GM12878 (cell line): ENCODE measurements at regions not wholly inside any gene's neighbourhood (a gene's known extent, or its start where the extent isn't known, plus 50 kb on each side); places are given as distances from the start of the nearest gene placed in this dataset.

Source experiments
- ATAC-seq: fragments of 200-7000 bp; cut with Tn5 transposase; 3 replicates; pipeline ENCODE4 v1.9.1; 2020; ENCODE audit warnings: mild to moderate bottlenecking, moderate library complexity
- BruUV-seq: library from RNA; stranded (reverse); fragments of 400-500 nt; replicated peaks from 2 replicates; lab custom pipeline; 2021; lab: Mats Ljungman, UMichigan
- CTCF ChIA-PET: fragments of 300-600 bp; sonication (Branson Sonifier 250); formaldehyde crosslinking; extraction: SDS; loops from one replicate; lab custom pipeline; 2021; ENCODE audit warnings: inconsistent platforms; lab: Yijun Ruan, JAX
- POLR2A ChIA-PET: fragments of 350-600 bp; formaldehyde crosslinking; extraction: SDS; loops from one replicate; lab custom pipeline; 2021; ENCODE audit warnings: inconsistent platforms; lab: Charles Lee
- RAD21 ChIA-PET: fragments of 300-600 bp; sonication (Branson Sonifier 250); formaldehyde crosslinking; loops from one replicate; lab custom pipeline; 2023; ENCODE audit warnings: antibody characterized with exemption; ENCODE audit not compliant: unreplicated experiment; lab: Charles Lee
- SMC1A ChIA-PET: fragments of 300-600 bp; sonication (Branson Sonifier 250); formaldehyde crosslinking; loops from one replicate; lab custom pipeline; 2023; ENCODE audit not compliant: unreplicated experiment, uncharacterized antibody; lab: Charles Lee
- DNase-seq: peaks from one replicate; pipeline ENCODE4 v3.0.0-alpha.2; 2011; ENCODE audit warnings: low read depth, low spot score
- FAIRE-seq: peaks from 3 replicates; lab custom pipeline; 2011; peaks lifted over from hg19 to GRCh38; lab: Jason Lieb, UNC
- H2AFZ ChIP-seq: 2 replicates; pipeline ENCODE4 v1.6.0; 2011; ENCODE audit warnings: low read depth, low read length, control low read depth; ENCODE audit not compliant: control insufficient read depth
- H3K27ac ChIP-seq: 2 replicates; pipeline ENCODE4 v1.5.1; 2011; ENCODE audit warnings: control low read depth; ENCODE audit not compliant: control insufficient read depth, insufficient read depth
- H3K27me3 ChIP-seq, 2 experiments: replicated peaks in 1 of 2; 2 replicates each; pipeline versions ENCODE4 v1.6.0 to v1.6.1; 2011; ENCODE audit warnings: low read length in 1 of 2; ENCODE audit not compliant: control insufficient read depth in 2 of 2, insufficient read depth in 2 of 2
- H3K36me3 ChIP-seq, 2 experiments: 2 replicates each; pipeline ENCODE4 v1.5.1; 2011; ENCODE audit warnings: low read length in 1 of 2; ENCODE audit not compliant: control insufficient read depth in 2 of 2, insufficient read depth in 2 of 2
- H3K4me1 ChIP-seq: 2 replicates; pipeline ENCODE4 v1.6.1; 2011; ENCODE audit warnings: mild to moderate bottlenecking, low read length, moderate library complexity, mixed read lengths; ENCODE audit not compliant: control insufficient read depth, insufficient read depth
- H3K4me2 ChIP-seq: 2 replicates; pipeline ENCODE4 v1.6.0; 2011; ENCODE audit warnings: control low read depth; ENCODE audit not compliant: control insufficient read depth, insufficient read depth
- H3K4me3 ChIP-seq: fragments of 200-600 bp; sonication (generic); 2 replicates; pipeline ENCODE4 v1.5.1; 2016
- H3K79me2 ChIP-seq: 2 replicates; pipeline ENCODE4 v1.6.0; 2011; ENCODE audit warnings: low read length; ENCODE audit not compliant: control insufficient read depth, insufficient read depth
- H3K9ac ChIP-seq: 2 replicates; pipeline ENCODE4 v1.8.0; 2011; ENCODE audit warnings: low read length, control low read depth, mixed read lengths; ENCODE audit not compliant: control insufficient read depth, insufficient read depth
- H3K9me3 ChIP-seq: replicated peaks from 3 replicates; pipeline ENCODE4 v1.5.1; 2011; ENCODE audit warnings: mild to moderate bottlenecking, low read length; ENCODE audit not compliant: control insufficient read depth, insufficient read depth
- H4K20me1 ChIP-seq: 2 replicates; pipeline ENCODE4 v1.6.0; 2011; ENCODE audit not compliant: control insufficient read depth, insufficient read depth
- BACH1 ChIP-seq: fragments of 450-650 bp; IDR thresholded peaks from 2 replicates; pipeline ENCODE4 v1.6.1; 2017; ENCODE audit warnings: mild to moderate bottlenecking, borderline replicate concordance
- BCLAF1 ChIP-seq: fragments of 450-650 bp; IDR thresholded peaks from 2 replicates; pipeline ENCODE4 v1.6.1; 2017; ENCODE audit warnings: antibody characterized with exemption, mild to moderate bottlenecking, moderate library complexity
- CREB1 ChIP-seq: IDR thresholded peaks from 2 replicates; pipeline ENCODE4 v1.6.1; 2012; ENCODE audit warnings: low read depth, mild to moderate bottlenecking, inconsistent platforms
- DPF2 ChIP-seq: fragments of 450-650 bp; IDR thresholded peaks from 2 replicates; pipeline ENCODE4 v1.6.1; 2017; ENCODE audit warnings: mild to moderate bottlenecking
- EED ChIP-seq: sonication (generic); IDR thresholded peaks from 2 replicates; pipeline ENCODE4 v1.6.1; 2016; ENCODE audit warnings: antibody characterized with exemption, low read depth
- EGR1 ChIP-seq, 2 experiments: IDR thresholded peaks; 1 replicate in 1 of 2; 2 replicates in 1 of 2; pipeline ENCODE4 v1.6.1; 2011 to 2012; ENCODE audit warnings: low read depth in 2 of 2, low read length in 2 of 2, borderline replicate concordance in 1 of 2, mild to moderate bottlenecking in 1 of 2, moderate library complexity in 1 of 2
- IKZF1 ChIP-seq: fragments of 450-650 bp; conservative IDR thresholded peaks from 2 replicates; pipeline ENCODE4 v1.6.1; 2017; ENCODE audit warnings: antibody characterized with exemption, mild to moderate bottlenecking
- MEF2A ChIP-seq: IDR thresholded peaks from 2 replicates; pipeline ENCODE4 v1.6.1; 2011; ENCODE audit warnings: low read depth, mild to moderate bottlenecking, low read length, moderate library complexity; ENCODE audit not compliant: insufficient read depth
- NFYB ChIP-seq: IDR thresholded peaks from 2 replicates; pipeline ENCODE4 v1.6.1; 2011; ENCODE audit warnings: low read depth, mild to moderate bottlenecking, low read length, improper control_type of control experiment, moderate library complexity; ENCODE audit not compliant: insufficient read depth
- NRF1 ChIP-seq: conservative IDR thresholded peaks from 2 replicates; pipeline ENCODE4 v1.6.1; 2011; ENCODE audit warnings: mild to moderate bottlenecking, low read depth, low read length, improper control_type of control experiment
- PKNOX1 ChIP-seq: fragments of 450-650 bp; IDR thresholded peaks from 2 replicates; pipeline ENCODE4 v1.6.1; 2016; ENCODE audit warnings: mild to moderate bottlenecking
- POLR2A ChIP-seq: IDR thresholded peaks from 2 replicates; pipeline ENCODE4 v1.6.1; 2011; ENCODE audit warnings: low read depth, mild to moderate bottlenecking, low read length
- RAD51 ChIP-seq: fragments of 450-650 bp; IDR thresholded peaks from 2 replicates; pipeline ENCODE4 v1.6.1; 2016; ENCODE audit warnings: moderate library complexity, mild to moderate bottlenecking, inconsistent platforms
- SIX5 ChIP-seq: IDR thresholded peaks from 2 replicates; pipeline ENCODE4 v1.6.1; 2011; ENCODE audit warnings: mild to moderate bottlenecking, low read depth, low read length, moderate library complexity; ENCODE audit not compliant: severe bottlenecking
- SMAD5 ChIP-seq: IDR thresholded peaks from 2 replicates; pipeline ENCODE4 v1.6.1; 2016; ENCODE audit warnings: antibody characterized with exemption, low read depth
- SPI1 ChIP-seq: IDR thresholded peaks from 2 replicates; pipeline ENCODE4 v1.6.1; 2011; ENCODE audit warnings: low read depth, mild to moderate bottlenecking, low read length, moderate library complexity, borderline replicate concordance; ENCODE audit not compliant: insufficient read depth
- ZBED1 ChIP-seq: IDR thresholded peaks from 2 replicates; pipeline ENCODE4 v1.6.1; 2016; ENCODE audit warnings: borderline replicate concordance
- ZNF384 ChIP-seq: IDR thresholded peaks from 2 replicates; pipeline ENCODE4 v1.6.1; 2012; ENCODE audit warnings: low read depth, mild to moderate bottlenecking, low read length, improper control_type of control experiment, borderline replicate concordance
- WGBS: methylation state at CpG from one replicate; pipeline ENCODE4 v1.1.6; 2016; ENCODE audit warnings: low lambda C conversion rate; ENCODE audit not compliant: insufficient replicate concordance, insufficient coverage; ENCODE audit errors: missing lambda C conversion rate; 5-methylcytosine and 5-hydroxymethylcytosine counted together
- in situ Hi-C: fragments of 300-500 bp; cut with MboI; formaldehyde crosslinking; loops from 9 replicates; pipeline ENCODE4 v1.14.3; 2018; ENCODE audit warnings: mixed read lengths
- intact Hi-C: fragments of 100-400 bp; cut with micrococcal nuclease; formaldehyde crosslinking; loops from one replicate; pipeline ENCODE4 v1.14.2; 2022; ENCODE audit not compliant: unreplicated experiment
- TF ChIP-seq, protein P1 (sequence below): IDR thresholded peaks from 2 replicates; pipeline ENCODE4 v1.6.1; 2011; ENCODE audit warnings: low read depth, low read length, improper control_type of control experiment, borderline replicate concordance
- TF ChIP-seq, protein P2 (sequence below): fragments of 450-650 bp; IDR thresholded peaks from 2 replicates; pipeline ENCODE4 v1.6.1; 2017; ENCODE audit warnings: borderline replicate concordance

- no peaks in the 10 kb centered on the region for H3K4me1 ChIP-seq
- no peaks in the 10 kb centered on the region for H4K20me1 ChIP-seq
- H3K36me3 ChIP-seq = no peaks in the 10 kb centered on the region
- H3K9me3 ChIP-seq = no peaks in the 10 kb centered on the region; the same call in 2 of the 3 replicates
- no TSS peak for BruUV-seq
- POLR2A ChIA-PET = no interaction called here
- no peak for FAIRE-seq
- no peak overlapping the region for H3K9ac ChIP-seq
- TF ChIP-seq, protein P1, sequence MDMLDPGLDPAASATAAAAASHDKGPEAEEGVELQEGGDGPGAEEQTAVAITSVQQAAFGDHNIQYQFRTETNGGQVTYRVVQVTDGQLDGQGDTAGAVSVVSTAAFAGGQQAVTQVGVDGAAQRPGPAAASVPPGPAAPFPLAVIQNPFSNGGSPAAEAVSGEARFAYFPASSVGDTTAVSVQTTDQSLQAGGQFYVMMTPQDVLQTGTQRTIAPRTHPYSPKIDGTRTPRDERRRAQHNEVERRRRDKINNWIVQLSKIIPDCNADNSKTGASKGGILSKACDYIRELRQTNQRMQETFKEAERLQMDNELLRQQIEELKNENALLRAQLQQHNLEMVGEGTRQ = no peak
- TF ChIP-seq CREB1 (no peak), MEF2A (no peak), POLR2A (no peak), BCLAF1 (no peak), EGR1 (IDR thresholded peaks at IDR 0.05; ENCODE audit: borderline replicate concordance in 1 of 2, low read depth in 2 of 2, low read length in 2 of 2) (no peak), NRF1 (no peak), SMAD5 (no peak), IKZF1 (no peak), SIX5 (no peak), BACH1 (no peak), SPI1 (no peak), RAD51 (no peak), NFYB (no peak), EED (no peak), DPF2 (no peak), PKNOX1 (no peak), ZBED1 (no peak), ZNF384 (no peak)
- TF ChIP-seq, protein P2, sequence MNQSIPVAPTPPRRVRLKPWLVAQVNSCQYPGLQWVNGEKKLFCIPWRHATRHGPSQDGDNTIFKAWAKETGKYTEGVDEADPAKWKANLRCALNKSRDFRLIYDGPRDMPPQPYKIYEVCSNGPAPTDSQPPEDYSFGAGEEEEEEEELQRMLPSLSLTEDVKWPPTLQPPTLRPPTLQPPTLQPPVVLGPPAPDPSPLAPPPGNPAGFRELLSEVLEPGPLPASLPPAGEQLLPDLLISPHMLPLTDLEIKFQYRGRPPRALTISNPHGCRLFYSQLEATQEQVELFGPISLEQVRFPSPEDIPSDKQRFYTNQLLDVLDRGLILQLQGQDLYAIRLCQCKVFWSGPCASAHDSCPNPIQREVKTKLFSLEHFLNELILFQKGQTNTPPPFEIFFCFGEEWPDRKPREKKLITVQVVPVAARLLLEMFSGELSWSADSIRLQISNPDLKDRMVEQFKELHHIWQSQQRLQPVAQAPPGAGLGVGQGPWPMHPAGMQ = no peak
- TF ChIP-seq, all 136 proteins: peak for 0
- no peak overlapping the region for H3K4me2 ChIP-seq
- intact Hi-C loops = loop anchor here (10.0 kb wide), 1 partner anchor 733 kb away; no protein-coding TSS in a partner anchor
- ChIA-PET CTCF (no interaction called here), SMC1A (no interaction called here), RAD21 (no interaction called here)
- H3K27ac ChIP-seq = no peak overlapping the region
- no peak overlapping the region for H3K4me3 ChIP-seq
- H3K27me3 ChIP-seq = no peaks in the 10 kb centered on the region
- H3K79me2 ChIP-seq = no peaks in the 10 kb centered on the region
- no peak for ATAC-seq
- no peak for DNase-seq
- in situ Hi-C loops = no loop called here
- no peak overlapping the region for H2AFZ ChIP-seq
- WGBS = 52% methylated on average over 10 of the region's 10 CpGs
Observed at GRCh38 chr6:168887621-168888020, 366.0 kb downstream of the THBS2 start.
